ENCODE measurements at regions not wholly inside any gene's neighbourhood (a gene's known extent, or its start where the extent isn't known, plus 50 kb on each side); places are given as distances from the start of the nearest gene placed in this dataset.

DNA sequence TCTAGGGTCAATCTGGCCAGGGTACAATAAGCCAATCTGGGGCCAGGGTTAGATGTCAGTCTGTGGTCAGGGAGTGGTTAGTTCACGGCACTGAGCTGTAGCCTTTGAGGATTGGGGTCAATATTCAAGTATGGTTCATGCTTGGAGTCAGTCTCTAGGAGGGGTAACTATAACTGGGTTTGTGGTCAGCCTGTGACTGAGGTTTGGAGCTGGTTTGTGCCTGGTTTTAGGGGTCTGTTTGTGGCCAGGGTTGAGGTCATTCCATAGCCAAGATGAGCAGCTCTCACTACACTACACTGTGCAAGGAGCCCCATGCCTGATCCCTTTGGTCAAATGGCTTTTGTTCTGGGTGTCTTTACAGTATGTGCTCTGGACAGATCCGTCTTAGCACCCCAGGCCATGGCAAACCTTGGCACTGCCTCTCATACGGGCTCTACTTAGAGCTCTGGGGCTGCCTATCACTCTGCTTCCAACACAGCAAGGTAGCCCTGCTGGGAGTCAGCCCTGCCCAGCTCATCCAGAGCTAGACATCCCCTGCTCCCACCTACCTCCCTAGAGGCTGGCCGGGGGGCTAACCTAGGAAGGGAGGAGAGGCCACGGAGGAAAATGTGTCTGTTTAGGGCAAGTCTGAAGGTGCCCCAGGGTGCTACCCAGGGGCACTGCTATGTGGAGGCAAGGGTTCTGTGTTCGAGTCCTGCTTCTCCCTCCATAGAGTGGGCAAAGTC, 63.3 kb upstream of the CORO2B start:
- TF ChIP-seq TAF1 (IDR thresholded peaks at IDR 0.05; ENCODE audit: borderline replicate concordance, low read depth, low read length) (no peak), POLR2A (IDR thresholded peaks at IDR 0.05; ENCODE audit: low read depth, low read length) (no peak)

All from GM12892 (cell line).